Tibial nerve (tissue), 3 donors: ENCODE measurements at regions not wholly inside any gene's neighbourhood (a gene's known extent, or its start where the extent isn't known, plus 50 kb on each side); places are given as distances from the start of the nearest gene placed in this dataset.

Source experiments
- POLR2A ChIP-seq, 2 donors: fragments of 450-650 bp; IDR thresholded peaks; one replicate each; pipeline ENCODE4 v1.6.1; 2017; ENCODE audit warnings: antibody characterized with exemption in 2 of 2, mild to moderate bottlenecking in 2 of 2, moderate library complexity in 2 of 2
- TF ChIP-seq, protein P1 (sequence below), 5 experiments: fragments of 200-600 bp in 3 of 5; fragments of 450-650 bp in 2 of 5; sonication (generic) in 3 of 5; IDR thresholded peaks; one replicate each; pipeline ENCODE4 v1.5.1; 2016 to 2019; ENCODE audit warnings: antibody characterized with exemption in 5 of 5, mild to moderate bottlenecking in 3 of 5, moderate library complexity in 2 of 5

DNA sequence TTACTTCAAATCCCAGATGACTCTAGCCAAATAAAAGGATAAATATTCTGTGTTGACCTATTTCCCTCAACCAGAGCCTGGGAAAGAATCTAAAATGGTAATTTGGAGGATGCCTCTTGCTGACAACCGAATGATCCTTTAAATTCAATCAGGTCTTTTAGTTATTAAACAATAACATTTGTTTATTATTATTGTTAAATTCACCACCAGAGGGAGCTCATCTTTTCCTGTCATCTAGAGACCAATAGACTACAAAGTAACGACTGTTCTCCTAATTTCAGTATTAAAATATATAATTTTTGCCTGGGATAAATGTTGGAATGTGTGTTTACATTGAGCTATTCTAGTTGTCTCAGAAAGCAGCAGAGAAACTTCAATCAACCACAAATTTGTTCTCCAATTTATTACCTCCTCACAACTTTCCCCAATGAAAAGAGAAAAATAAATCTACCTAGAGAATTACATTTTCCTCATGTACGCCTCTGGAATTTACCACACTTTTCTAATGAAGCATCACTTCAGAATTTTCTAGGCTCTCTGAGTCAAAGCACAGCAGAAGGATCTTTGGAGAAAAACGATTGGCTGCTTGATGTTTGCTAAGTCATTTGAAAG lies 142.7 kb downstream of the SCG2 start:
- TF ChIP-seq, protein P1, sequence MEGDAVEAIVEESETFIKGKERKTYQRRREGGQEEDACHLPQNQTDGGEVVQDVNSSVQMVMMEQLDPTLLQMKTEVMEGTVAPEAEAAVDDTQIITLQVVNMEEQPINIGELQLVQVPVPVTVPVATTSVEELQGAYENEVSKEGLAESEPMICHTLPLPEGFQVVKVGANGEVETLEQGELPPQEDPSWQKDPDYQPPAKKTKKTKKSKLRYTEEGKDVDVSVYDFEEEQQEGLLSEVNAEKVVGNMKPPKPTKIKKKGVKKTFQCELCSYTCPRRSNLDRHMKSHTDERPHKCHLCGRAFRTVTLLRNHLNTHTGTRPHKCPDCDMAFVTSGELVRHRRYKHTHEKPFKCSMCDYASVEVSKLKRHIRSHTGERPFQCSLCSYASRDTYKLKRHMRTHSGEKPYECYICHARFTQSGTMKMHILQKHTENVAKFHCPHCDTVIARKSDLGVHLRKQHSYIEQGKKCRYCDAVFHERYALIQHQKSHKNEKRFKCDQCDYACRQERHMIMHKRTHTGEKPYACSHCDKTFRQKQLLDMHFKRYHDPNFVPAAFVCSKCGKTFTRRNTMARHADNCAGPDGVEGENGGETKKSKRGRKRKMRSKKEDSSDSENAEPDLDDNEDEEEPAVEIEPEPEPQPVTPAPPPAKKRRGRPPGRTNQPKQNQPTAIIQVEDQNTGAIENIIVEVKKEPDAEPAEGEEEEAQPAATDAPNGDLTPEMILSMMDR (IDR thresholded peaks at IDR 0.05) = peak in 4 of 5 experiments; percentile 15 to 29 (median 24)
- no peak for TF ChIP-seq POLR2A (IDR thresholded peaks at IDR 0.05)
